GM19025 (cell line): ENCODE measurements at regions not wholly inside any gene's neighbourhood (a gene's known extent, or its start where the extent isn't known, plus 50 kb on each side); places are given as distances from the start of the nearest gene placed in this dataset.

ENCODE experiments used
- ATAC-seq: cut with Tn5 transposase; IDR thresholded peaks from one replicate; pipeline ENCODE4 v1.9.1; 2021; ENCODE audit warnings: mild to moderate bottlenecking, low read depth, moderate library complexity; ENCODE audit not compliant: unreplicated experiment

- no peak for ATAC-seq
Observed at GRCh38 chr5:76030343-76030742, 52.8 kb upstream of the SV2C start.

DNA sequence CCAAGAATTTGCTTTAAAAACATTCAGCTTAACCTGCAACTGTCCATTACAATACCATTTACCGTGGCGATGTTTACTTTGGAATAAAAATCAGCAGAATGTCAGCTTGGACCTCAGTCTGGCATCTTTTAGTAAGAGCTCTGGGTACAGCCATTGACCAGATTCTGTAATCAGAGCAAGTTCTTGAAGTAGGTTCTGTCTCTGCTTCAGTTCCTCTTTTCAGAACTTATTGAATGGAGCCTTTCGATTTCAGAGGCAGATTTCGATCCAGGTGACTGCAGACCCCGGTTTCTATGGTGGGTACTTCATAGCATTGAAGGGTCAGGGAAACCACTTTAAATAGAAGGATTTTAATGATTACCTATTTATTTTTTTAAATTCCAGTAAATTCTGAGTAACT is 53.4 kb upstream of the SV2C start:
- no peak for ATAC-seq

DNA sequence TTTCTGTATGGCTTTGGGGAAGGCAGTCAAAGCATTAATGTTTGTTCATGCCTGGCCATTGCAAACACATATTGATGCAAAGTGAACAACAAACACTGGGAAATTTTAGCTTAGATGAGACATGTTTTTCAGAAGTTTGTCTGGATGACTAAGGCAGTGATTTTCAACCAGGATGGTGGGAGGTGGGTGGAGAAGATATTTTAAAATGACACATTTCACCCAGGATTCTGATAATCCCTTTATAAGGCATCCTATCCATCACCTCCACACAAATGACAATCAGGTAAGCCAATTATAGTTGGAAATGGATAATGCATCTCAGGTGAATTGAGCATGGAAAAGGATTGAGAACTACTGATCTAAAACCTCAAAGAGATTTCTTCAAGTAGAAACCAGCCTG is 57.4 kb upstream of the SV2C start:
- no peak for ATAC-seq

DNA sequence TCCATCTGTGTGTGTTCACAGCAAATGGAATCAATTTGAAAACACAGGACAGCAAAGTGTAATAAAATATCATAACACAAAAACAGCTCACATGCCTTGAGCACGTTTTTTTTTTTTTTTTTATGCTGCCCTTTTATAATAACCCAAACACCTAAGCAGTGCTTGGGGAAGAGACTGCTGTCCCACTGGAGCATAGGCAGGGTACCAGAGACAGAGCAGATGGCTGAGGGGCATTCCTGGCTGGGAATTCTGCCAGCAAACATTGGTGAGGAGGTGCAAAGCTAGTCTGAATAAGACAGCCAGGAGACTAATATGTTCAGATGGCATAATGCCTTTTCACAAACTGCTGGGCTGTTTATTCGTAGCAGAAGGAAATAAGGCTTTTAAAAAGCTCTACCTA is 58.1 kb upstream of the SV2C start:
- no peak for ATAC-seq

DNA sequence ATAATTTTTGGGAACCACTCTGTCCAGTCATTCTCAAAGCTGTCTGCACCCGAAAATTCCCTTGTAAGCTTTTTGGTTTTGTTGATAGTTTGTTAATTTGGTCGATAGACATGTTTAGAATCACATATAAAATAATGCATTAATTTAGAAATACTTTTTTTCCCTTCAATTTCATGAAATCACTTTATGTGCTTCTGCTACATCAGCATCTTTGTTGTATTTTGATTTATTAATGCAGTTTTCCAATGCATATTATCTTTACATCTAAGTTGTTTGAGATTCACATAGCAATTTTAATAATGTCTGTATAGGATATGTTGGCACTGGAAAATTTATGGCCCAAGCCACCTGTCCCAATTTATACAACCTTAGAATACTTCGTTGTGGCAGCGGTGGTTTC is 60.6 kb upstream of the SV2C start:
- no peak for ATAC-seq

GRCh38 chr5:76021936-76022584 is 61.1 kb upstream of the SV2C start:
- ATAC-seq: no peak

DNA sequence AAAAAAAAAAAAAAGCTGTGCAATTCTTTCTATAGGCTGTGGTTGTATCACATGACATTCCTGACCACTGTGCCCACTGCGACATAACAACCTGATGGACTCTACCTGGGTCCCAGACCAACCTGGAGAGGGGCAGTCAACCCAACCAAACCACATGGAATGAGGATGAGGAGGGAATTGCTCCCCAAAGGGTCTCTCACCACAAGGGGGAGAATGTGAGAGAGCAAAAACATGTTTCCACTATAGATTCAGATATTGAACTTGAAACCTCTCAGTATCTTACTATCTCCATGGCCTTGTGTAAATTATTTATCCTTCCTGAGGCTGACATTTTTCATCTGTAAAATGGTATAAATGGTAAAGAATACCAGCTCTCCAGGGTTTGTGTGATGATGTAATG is 66.9 kb upstream of the SV2C start:
- ATAC-seq: no peak

GRCh38 chr5:76014005-76014404 is 69.2 kb upstream of the SV2C start:
- ATAC-seq: no peak

DNA sequence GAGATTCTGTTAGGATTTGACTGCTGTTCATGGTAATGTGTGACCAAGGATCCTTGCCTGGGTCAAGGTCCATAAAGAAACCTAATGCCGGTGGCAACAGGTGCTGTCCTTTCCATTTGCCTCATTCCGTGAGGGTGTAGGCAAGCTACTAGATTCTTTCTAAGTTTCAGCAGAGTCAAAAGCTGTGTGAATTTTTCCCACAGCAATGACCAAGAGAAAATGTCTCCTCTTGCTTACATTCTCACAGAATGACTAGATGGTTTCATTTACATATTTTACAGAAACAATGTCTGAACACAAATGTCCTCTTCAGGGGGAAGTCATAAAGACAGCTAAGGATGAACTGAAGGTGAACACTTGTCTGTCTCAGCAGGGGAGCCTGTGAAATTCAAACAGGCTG is 75.3 kb upstream of the SV2C start:
- no peak for ATAC-seq

GRCh38 chr5:76000582-76000981 is 82.6 kb upstream of the SV2C start:
- no peak for ATAC-seq

GRCh38 chr5:75993643-75994520 is 89.3 kb upstream of the SV2C start:
- ATAC-seq: no peak

DNA sequence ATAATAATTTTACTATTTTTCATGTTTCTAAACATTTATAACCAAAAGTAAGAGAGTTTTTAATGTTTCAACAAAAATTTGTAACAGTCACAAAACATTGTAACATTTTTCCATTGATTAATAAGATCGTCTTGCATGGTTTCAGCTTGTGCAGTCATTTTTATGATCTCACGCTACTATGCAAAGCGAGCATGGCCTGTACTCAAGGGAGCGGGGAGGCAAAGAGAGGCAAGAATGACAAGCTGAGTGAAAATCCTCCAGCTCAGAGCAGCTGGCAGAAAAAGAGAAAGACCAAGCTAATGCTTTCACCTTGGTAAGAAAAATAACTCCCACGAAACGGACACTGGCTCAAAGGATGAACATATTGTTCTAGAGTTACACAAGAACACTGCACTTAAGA is 90.0 kb upstream of the SV2C start:
- no peak for ATAC-seq

DNA sequence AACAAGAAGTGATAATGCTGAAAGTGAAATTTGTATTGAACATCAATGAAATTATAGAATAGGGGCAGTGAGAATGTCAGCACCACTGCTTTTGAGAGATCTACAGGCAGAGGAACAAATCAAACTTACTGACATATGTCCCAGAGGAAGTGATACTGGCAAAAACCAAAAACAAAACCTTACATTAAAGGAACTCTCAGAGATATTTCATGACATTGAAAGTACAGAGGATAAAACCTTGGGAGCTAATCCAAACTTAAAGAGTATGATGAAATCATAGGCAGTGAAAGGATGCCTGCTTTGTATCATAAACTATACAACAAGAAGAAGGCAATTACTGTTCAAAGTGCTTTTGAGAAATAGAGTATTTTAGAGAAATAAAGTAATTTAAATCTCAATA is 90.4 kb upstream of the SV2C start:
- ATAC-seq: no peak

DNA sequence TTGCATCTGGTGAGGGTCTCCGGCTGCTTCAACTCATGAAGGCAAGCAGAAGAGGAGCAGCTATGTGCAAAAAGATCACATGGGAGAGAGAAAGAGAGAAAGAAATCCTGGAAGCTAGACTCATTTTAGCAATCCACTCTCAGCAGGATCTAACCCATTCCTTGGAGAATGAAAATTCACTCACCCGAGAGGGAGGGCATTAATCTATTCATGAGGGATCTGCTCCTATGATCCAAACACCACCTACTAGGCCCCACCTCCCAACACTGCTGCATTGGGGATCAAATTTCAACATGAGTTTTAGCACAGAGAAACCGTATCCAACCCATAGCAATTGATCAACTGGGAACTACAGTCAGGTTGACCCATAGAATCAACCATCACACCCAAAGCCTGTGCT is 98.1 kb upstream of the SV2C start:
- ATAC-seq: no peak

DNA sequence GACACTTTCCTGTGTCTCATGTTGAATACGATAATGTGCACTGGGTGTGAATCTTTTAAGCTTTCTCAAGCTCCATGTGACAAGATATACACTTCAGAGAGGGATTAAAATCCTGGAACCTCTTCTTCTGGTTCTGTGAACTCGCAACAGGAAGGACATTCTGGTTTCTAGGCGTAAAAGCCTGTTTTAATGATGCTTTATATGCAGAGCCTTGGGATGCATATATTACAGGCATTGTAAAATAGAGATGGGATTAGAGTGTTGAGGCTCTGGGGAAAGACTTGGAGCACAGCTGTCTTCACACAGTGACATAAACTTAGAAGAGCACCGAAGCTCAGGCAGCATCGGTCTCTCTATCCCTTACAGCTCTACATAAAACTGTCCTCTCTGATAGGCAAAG is 107.7 kb upstream of the SV2C start:
- ATAC-seq: no peak

GRCh38 chr5:75965292-75965691 is 117.9 kb upstream of the SV2C start:
- no peak for ATAC-seq

DNA sequence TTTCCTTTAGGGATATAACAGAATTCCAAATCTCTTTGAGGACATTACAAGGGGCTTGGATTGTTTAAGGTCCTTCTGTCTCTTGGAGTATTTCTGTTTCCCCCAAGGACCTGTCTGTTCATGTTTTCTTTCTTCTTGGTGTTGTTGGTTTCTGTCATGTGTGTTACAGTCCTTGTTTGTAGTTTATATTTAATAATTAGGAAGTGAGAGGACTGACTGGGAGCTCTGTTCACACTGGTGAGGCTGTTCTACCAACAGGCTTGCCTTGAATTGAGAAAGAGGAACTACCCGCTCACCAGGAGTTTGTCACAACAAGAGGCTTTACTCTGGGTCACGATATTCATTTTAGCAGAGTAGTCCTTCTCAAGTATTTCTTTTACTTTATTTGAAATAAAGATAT is 119.2 kb upstream of the SV2C start:
- no peak for ATAC-seq

GRCh38 chr5:75963554-75963953 is 119.6 kb upstream of the SV2C start:
- ATAC-seq: no peak

GRCh38 chr5:75961818-75962217 is 121.4 kb upstream of the SV2C start:
- no peak for ATAC-seq

DNA sequence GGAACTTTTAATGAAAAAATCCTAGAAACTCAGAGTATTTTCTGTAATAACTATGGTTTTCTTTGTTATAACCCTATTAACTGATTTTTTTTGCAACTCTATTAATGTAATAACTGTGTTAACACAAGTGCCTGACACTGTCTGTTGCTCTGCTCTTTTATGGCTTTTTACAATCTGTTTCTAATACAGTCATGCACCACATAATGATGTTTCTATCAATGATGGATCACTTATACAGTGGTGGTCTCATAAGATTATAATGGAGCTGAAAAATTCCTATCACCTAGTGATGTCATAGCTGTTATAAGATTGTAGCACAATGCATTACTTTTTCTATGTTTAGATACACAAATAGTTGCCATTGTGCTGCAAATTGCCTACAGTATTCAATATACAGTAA is 123.1 kb upstream of the SV2C start:
- ATAC-seq: no peak

DNA sequence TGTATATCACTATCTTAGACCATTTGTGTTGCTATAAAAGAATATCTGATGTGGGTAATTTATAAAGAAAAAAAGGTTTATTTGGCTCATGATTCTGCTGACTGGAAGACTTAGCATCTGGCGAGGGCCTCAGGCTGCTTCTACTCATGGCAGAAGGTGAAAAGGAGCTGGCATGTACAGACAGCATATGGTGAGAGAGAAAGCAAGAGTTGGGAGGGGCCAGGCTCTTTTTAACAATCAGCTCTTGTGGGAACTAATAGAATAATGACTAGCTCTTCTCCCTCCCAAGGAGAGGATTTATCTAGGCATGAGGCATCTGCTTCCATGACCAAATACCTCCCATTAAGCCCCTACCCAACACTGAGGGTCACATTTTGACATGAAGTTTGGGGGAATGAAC is 130.2 kb upstream of the SV2C start:
- ATAC-seq: no peak

- ATAC-seq: no peak
Observed at GRCh38 chr5:75952291-75952690, 130.9 kb upstream of the SV2C start.
